Nephron progenitor cell (in vitro differentiated cells): ENCODE measurements at regions not wholly inside any gene's neighbourhood (a gene's known extent, or its start where the extent isn't known, plus 50 kb on each side); places are given as distances from the start of the nearest gene placed in this dataset.

Source experiments
- DNase-seq: peaks from one replicate; pipeline ENCODE4 v3.0.0; 2021
- H3K27ac Mint-ChIP-seq: 2 replicates; pipeline ENCODE4 v1.8.0; 2021; ENCODE audit warnings: mild to moderate bottlenecking, moderate library complexity, mixed read lengths
- H3K27me3 Mint-ChIP-seq: 2 replicates; pipeline ENCODE4 v1.8.0; 2021; ENCODE audit warnings: mild to moderate bottlenecking, low read depth, mixed read lengths; ENCODE audit not compliant: poor library complexity
- H3K36me3 Mint-ChIP-seq: 2 replicates; pipeline ENCODE4 v1.8.0; 2021; ENCODE audit warnings: low read depth, mixed read lengths
- H3K4me1 Mint-ChIP-seq: 2 replicates; pipeline ENCODE4 v1.8.0; 2021; ENCODE audit warnings: mixed read lengths
- H3K4me3 Mint-ChIP-seq: 2 replicates; pipeline ENCODE4 v1.8.0; 2021; ENCODE audit warnings: mild to moderate bottlenecking, moderate library complexity, mixed read lengths
- H3K9me3 Mint-ChIP-seq: 2 replicates; pipeline ENCODE4 v1.8.0; 2021; ENCODE audit warnings: mild to moderate bottlenecking, moderate library complexity, mixed read lengths
- TF ChIP-seq, protein P1 (sequence below): fragments of 200-600 bp; sonication (generic); IDR thresholded peaks from 2 replicates; pipeline ENCODE4 v1.5.0; 2021; ENCODE audit warnings: antibody characterized with exemption

DNA sequence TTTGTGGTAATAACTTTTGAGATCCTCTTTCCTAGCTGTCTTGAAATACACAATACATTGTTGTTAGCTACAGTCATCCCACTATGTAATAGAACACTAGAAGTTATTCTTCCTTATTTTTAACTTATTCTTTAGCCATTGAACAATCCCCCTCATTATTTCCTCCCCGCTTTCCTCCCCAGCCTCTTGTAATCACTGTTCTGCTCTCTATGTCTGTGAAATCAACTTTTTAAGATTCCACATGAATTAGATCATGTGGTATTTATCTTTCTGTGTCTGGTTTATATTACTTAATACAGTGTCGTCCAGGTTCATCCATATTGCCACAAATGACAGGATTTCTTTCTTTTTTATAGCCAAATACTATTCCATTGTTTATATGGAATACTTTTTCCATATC lies 72.9 kb downstream of the SLC10A2 start:
- H3K36me3 Mint-ChIP-seq, result no peaks in the 10 kb centered on the region
- H3K27me3 Mint-ChIP-seq, result no peaks in the 10 kb centered on the region
- no peak overlapping the region for H3K27ac Mint-ChIP-seq
- no peak for DNase-seq
- TF ChIP-seq, protein P1, sequence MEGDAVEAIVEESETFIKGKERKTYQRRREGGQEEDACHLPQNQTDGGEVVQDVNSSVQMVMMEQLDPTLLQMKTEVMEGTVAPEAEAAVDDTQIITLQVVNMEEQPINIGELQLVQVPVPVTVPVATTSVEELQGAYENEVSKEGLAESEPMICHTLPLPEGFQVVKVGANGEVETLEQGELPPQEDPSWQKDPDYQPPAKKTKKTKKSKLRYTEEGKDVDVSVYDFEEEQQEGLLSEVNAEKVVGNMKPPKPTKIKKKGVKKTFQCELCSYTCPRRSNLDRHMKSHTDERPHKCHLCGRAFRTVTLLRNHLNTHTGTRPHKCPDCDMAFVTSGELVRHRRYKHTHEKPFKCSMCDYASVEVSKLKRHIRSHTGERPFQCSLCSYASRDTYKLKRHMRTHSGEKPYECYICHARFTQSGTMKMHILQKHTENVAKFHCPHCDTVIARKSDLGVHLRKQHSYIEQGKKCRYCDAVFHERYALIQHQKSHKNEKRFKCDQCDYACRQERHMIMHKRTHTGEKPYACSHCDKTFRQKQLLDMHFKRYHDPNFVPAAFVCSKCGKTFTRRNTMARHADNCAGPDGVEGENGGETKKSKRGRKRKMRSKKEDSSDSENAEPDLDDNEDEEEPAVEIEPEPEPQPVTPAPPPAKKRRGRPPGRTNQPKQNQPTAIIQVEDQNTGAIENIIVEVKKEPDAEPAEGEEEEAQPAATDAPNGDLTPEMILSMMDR, result no peak
- H3K9me3 Mint-ChIP-seq, result peaks cover 25% of the 10 kb centered on the region
- H3K4me3 Mint-ChIP-seq, result no peak overlapping the region
- no peaks in the 10 kb centered on the region for H3K4me1 Mint-ChIP-seq

DNA sequence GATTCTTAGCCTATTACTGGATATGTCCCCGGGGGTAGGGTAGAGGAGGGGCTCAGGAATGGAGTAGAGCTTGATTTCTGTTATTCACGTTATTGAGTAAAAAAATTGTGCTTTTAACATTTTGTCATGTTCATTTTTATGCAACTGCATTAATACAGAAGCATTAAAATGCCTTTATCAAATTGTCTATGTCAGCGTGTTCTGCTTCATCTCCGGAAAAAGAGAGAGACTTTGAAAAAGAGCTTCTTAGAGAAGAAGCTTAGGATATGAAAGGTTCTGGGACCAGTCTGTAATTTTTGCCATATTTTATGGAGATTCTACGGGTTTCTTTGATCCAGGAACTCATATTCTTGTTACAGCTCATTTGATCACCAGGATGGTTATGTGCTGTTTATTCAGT lies 82.0 kb downstream of the SLC10A2 start:
- Mint-ChIP-seq H3K4me3 (no peak overlapping the region), H3K36me3 (no peaks in the 10 kb centered on the region), H3K4me1 (no peaks in the 10 kb centered on the region), H3K27me3 (peaks cover 11% of the 10 kb centered on the region), H3K9me3 (peaks cover 33% of the 10 kb centered on the region), H3K27ac (no peak overlapping the region)
- TF ChIP-seq, protein P1, result no peak
- DNase-seq, result no peak

DNA sequence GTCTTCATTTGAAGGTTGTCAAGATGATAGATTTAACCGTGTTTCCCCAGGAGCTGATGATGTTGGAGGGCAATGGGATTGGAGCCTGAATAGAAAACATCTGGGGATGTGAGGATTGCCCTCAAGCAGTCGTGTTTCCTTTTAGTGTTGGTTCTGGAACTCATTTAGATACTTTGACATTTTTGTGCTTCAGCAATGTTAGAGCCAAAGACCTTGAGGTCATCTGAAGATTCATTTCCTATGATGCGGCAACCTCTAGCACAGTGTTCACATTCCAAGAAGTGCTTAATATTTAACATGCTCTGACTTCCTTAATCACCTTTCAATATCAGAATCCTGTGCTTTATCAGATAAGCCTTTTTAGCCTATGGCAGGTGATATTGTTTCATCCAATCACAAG lies 82.7 kb downstream of the SLC10A2 start:
- Mint-ChIP-seq H3K4me3 (no peak overlapping the region), H3K9me3 (peaks cover 27% of the 10 kb centered on the region), H3K4me1 (no peaks in the 10 kb centered on the region), H3K27ac (no peak overlapping the region), H3K36me3 (no peaks in the 10 kb centered on the region), H3K27me3 (peaks cover 11% of the 10 kb centered on the region)
- TF ChIP-seq, protein P1, result no peak
- no peak for DNase-seq

DNA sequence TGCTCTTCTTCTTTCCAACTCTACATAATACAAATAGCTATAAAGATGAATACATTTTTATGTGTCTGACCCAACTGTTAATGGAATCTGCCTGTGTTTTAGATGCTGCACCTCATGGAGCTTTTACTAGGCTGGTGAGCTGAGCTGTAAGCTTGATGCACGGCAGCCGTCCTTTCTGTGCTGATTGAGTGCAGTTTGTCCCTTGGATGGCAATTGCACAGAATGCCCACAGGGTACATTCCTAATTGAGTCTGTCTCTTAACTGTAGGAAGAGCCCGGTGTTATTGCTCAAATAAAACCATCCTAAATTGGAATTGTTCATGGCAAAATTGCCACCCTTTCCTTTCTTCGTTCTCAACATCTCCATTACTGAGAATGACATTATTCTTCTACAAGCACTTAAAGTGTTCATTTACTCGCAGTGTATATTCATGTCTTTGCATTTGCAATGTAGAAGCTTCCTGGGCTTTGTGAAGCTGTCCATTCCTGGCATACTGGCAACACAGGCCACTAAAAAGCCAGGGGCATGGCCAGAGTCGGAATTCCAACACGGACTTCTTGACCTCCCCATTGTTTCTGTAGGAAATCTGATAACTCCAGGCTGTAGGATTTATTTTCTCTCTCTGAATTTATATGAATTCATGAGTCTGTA lies 85.8 kb downstream of the SLC10A2 start:
- no peaks in the 10 kb centered on the region for H3K4me1 Mint-ChIP-seq
- no peak overlapping the region for H3K4me3 Mint-ChIP-seq
- no peaks in the 10 kb centered on the region for H3K36me3 Mint-ChIP-seq
- DNase-seq, result no peak
- H3K27me3 Mint-ChIP-seq, result peaks cover 11% of the 10 kb centered on the region
- TF ChIP-seq, protein P1, result no peak
- H3K27ac Mint-ChIP-seq, result no peak overlapping the region
- H3K9me3 Mint-ChIP-seq, result no peaks in the 10 kb centered on the region

DNA sequence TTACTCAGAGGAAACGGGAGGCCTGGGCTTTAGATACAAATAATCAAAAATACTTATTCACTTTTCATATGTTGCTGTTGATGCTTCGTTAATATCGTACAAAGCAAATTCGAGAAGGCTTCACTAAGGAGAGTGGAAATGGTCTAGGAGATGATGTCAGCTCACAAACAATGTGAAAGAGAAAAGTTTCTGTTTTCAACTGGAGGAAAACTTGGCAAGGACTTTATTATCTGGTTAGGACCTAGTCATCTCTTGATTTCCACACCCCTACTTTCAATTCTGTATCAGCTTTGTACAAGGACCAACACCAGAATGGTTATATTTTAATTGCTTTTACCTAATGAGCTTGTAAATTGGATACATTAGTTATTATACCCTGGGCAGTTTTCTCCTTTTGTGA lies 88.0 kb downstream of the SLC10A2 start:
- no peaks in the 10 kb centered on the region for H3K9me3 Mint-ChIP-seq
- H3K27ac Mint-ChIP-seq, result no peak overlapping the region
- no peak overlapping the region for H3K4me3 Mint-ChIP-seq
- no peak for DNase-seq
- TF ChIP-seq, protein P1, result no peak
- H3K36me3 Mint-ChIP-seq, result no peaks in the 10 kb centered on the region
- peaks cover 5% of the 10 kb centered on the region for H3K4me1 Mint-ChIP-seq
- H3K27me3 Mint-ChIP-seq, result peaks cover 11% of the 10 kb centered on the region

DNA sequence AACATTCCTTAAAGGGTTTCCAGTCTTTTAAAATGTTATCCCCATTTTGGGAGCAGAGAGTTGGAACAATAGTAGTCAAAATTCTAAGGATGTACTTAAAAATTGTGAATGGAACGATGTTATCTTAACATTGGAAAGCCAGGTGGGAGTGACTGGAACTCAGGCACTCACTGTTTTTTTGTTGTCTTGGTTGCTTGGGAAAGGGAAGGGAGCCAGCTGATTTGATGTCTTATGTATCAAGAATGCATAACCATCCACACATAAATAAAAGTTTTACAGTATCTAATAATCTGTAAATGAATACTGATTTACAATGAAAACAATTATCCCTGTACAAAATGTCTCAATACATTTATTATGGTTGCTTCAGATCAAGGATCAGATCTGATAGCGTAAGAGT lies 88.7 kb downstream of the SLC10A2 start:
- TF ChIP-seq, protein P1, result no peak
- no peaks in the 10 kb centered on the region for H3K9me3 Mint-ChIP-seq
- H3K36me3 Mint-ChIP-seq, result no peaks in the 10 kb centered on the region
- DNase-seq, result no peak
- H3K27ac Mint-ChIP-seq, result no peak overlapping the region
- peaks cover 5% of the 10 kb centered on the region for H3K4me1 Mint-ChIP-seq
- H3K4me3 Mint-ChIP-seq, result no peak overlapping the region
- H3K27me3 Mint-ChIP-seq, result peaks cover 8% of the 10 kb centered on the region
